G401 (cell line): ENCODE measurements at regions not wholly inside any gene's neighbourhood (a gene's known extent, or its start where the extent isn't known, plus 50 kb on each side); places are given as distances from the start of the nearest gene placed in this dataset.

ENCODE experiments used
- DNase-seq: peaks from one replicate; pipeline ENCODE4 v3.0.0-alpha.2; 2015; ENCODE audit warnings: low spot score
- in situ Hi-C: cut with HindIII; loops from 2 replicates; pipeline ENCODE4 v1.10.0; 2016; ENCODE audit warnings: low sequenced_read_pairs, mixed read lengths

DNA sequence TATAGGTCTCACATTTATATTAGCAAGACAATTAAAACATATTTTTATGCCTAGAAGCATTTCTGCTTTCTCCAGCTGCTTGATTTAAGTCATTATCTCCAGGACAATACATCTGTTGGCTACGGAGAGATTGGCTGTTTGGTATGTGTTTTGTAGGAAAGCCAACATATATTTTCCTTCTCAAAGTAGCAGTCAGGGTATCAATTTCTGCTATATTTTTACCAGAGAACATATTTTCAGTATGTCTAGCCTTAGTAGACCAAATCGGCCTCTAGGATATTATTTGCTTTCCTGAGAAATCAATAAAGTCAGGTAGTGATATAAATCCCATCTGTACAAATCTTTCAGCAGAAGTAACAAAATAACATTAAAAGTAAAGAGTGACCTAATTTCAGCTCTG, 150.0 kb upstream of the COL3A1 start:
- DNase-seq = no peak
- in situ Hi-C loops = no loop called here

DNA sequence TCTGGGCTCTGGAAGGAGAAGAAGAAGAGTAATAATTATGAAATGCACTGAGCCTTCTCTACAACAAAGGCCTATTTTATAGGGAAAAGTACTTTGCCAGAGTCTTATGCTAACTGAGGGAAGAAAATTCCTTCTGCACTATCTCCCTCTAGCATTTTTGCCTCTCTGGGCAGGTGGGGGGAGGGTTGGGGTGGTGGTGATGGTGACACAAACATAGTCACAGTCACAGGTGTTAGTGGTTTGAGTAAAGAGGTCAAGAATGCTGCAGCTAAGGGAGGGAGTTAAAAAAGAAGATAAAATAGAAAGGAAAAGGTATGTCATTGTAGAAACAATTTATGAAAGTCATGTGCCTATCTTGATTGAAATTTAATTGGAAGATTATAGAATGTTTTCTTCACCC, 140.8 kb upstream of the COL3A1 start:
- no peak for DNase-seq
- in situ Hi-C loops = no loop called here

DNA sequence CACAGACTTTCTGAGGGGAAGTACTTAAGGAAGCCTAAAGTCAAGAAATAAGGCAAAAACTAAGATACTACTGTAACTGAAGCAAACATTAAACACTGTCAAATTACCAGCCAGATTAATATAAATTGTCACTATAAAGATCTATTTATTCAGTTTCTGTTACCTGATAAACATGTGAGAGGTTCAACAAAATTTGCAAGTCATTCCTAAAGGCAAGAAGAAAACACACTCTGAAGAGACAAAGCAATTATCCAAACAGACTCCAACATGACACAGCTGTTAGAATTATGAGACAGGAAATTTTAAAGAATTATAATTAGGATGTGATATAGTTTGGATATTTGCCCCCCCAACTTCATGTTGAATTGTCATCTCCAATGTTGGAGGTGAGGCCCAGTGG, 140.4 kb upstream of the COL3A1 start:
- DNase-seq = no peak
- in situ Hi-C loops = no loop called here

DNA sequence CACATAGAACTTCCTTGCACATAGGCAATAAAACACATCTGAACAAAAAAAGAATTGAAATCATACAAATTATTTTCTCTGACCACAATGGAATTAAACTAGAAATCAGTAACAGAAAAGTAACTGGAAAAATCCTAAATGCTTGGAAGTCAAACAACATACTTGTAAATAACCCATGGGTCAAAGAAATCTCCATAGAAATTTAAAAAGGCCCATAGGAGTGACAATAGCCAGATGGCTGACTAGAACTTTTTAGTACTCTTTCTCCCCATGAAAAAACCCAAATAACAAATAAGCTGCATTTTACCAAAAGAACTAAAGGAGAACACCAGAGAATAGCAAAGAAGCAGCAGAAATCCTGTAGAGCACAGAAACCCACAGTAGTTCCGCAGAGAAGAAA, 139.2 kb upstream of the COL3A1 start:
- in situ Hi-C loops = no loop called here
- DNase-seq = no peak

DNA sequence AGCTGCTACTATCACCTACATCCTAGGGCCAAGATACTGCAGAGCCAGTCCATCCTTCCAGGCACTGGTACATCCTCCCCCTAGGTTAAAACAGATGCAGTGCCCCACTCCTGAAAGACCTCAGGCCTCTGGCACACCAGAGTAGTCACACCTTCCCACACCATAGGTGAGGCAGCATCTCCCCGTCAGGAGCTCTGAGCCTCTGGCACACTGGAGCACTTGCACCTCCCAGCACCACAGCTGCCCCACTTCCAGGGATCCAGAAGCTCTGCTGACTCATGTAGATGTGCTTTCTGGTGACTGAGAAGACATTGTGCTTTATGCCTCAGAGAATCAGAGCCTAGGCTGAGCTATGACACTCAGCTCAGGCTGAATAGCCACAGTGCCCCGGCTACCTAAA, 138.4 kb upstream of the COL3A1 start:
- no peak for DNase-seq
- in situ Hi-C loops = no loop called here

DNA sequence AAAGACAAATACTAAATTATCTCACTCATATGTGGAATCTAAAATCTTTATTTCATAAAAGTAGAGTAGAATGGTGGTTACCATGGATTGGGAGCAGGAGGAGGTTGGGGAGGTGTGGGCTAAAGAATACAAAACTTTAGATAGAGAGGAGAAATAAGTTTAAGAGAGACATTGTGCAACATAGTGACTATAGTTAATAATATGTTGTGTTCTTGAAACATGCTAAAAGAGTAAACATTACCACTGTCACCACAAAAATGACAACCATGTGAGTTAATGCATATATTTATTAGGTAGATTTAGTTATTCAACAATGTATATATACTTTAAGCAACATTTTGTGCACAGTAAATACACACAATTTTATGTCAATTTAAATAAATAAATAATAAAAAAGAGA, 128.5 kb upstream of the COL3A1 start:
- DNase-seq = no peak
- in situ Hi-C loops = no loop called here

DNA sequence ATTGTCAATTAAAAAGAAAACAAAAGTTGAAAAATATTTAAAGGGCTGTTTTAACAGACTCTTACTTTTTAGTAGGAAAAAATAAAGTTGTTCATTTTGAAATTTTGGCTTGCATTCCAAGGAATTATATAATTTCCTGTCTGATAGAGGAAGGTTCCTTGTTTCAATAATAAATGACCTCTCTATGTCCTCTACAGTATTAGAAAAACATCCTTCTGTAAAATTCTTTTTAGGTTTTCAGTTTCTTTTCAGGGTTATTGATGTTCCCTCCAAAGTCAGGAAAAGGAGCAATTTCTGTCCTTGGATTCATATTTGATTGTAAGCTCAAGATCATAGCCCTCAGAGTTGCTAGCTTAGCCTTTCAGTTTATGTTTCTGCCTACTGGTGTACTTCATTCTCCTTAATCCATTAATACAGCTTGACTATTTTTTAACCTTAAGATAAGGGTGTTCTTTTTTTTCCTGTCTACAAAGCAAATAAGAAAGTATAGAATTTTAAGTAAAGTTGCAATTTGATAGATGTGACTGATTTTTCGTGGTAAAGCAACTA, 125.2 kb upstream of the COL3A1 start:
- in situ Hi-C loops = no loop called here

DNA sequence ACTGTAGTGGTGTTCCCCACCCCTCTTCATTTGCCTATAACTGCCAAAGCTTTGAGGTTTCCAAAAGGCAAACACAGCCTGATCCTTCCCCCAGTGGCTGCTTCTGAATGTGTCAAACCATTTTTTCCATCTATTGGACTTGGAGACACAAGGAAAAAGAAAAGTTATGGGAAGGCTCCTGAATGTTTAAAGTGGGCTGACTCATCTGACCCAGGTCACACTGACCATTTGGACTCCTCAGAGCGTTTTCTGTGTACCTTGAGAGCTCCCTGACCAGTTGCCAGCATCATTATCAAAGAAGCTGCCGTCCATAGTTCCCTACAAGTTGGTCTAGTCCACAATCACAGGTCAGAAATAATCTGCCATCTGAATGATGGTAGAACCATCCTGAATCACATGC, 123.4 kb upstream of the COL3A1 start:
- DNase-seq = no peak
- in situ Hi-C loops = no loop called here

More for the DNA sequence above, 125.2 kb upstream of the COL3A1 start:
- DNase-seq = no peak

DNA sequence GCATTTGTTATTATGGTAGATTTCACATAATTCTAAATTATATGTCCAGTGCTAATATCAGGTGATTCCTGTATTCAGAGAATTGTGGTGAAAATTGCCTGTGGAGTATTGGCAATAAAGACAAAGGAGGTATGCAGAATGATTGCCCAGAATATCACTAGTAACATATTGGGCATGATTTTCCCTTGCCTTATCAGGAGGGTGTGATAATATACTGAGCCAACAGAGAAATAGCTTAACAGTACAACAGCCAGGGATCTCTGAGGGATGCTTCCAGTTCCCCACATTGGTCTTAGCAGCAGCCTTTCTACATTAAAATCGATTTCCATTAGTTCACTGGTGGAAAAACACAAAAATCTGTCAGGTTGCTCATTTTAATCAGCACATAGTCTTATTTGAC, 122.9 kb upstream of the COL3A1 start:
- DNase-seq = no peak
- in situ Hi-C loops = no loop called here

DNA sequence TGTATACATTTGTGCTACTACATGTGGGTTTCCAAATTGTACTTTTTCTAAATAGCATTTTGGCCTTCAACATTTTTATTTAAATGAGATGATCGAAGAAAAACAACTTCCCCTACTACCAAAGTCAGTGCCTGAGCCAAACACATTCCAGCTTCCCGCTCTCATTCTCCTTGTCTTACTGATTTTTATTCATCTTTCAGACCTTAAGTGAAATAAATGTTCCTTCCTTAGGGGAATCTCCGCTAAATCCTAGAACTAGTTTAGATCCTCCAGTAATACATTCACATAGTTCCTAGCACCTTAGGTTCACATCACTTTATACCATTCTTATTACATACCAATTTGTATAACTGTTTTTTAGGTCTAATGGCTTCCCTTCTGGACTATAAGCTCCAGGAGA, 122.3 kb upstream of the COL3A1 start:
- in situ Hi-C loops = no loop called here
- no peak for DNase-seq

DNA sequence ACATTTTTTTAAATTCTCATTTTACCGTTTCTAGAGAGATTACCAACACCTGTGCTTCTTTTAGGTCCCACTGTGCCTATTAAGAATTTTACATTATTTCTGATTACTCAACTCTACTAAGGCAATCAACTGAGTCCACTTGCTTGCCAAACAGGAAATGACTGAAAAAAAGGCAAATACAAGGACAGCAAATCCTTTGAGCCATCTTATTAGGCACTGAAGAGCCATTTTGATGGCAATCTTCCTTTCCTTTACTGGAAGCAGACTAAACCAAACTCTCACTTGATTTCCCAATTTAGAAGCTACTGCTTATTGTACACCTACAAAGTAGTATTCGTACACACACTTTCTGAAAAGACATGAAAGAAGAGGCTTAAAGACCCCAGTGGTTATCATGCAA, 121.4 kb upstream of the COL3A1 start:
- in situ Hi-C loops = no loop called here
- DNase-seq = no peak

DNA sequence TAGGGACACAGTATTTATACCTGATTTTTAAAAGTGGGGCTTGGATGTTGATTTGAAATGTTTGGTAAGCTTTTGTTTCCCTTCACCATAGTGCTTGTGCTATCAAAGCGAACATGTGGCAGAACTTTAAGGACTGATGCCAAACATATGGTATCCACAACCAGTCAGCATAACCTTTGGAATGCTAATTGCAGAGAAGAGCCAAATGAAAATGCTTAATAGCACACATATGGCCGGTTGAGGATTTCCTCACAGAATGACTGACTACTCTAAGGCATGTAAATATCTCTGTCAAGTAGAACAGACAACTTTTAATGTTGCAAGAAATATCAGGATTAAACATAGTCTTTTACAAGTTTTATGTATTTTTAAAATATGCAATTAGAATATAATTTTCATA, 120.9 kb upstream of the COL3A1 start:
- in situ Hi-C loops = no loop called here
- peak; percentile 2 for DNase-seq

DNA sequence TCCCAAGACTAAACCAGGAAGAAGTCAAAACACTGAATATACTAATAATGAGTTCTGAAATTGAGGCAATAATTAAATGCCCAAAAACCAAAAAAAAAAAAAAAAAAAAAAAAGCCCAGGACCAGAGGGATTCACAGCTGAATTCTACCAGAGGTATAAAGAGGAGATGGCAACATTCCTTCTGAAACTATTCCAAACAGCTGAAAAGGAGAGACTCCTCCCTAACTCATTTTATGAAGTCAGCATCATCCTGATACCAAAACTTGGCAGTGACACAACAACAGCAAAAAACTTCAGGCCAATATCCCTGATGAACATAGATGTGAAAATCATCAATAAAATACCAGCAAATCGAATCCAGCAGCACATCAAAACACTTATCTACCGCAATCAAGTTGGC, 108.5 kb upstream of the COL3A1 start:
- no peak for DNase-seq
- in situ Hi-C loops = no loop called here

DNA sequence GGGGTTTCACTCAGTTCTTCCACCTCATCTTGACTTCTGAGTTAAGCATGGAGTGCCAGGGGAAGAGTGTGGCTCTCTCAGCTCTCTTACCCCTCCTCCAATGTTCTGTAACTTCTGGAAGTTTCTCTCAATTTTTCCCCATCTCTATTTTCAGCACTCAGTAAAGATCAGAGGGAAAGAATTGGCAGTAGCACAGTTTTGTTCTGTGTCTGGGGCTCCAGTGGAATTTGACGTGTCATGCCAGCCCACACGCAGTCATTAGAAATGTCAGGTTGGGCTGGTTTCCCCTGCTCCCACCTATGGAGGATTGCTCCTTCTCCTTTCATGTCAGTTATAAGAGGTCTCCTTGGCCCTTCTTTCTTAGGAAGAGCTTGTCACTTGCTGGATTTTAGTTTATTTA, 104.6 kb upstream of the COL3A1 start:
- in situ Hi-C loops = no loop called here

DNA sequence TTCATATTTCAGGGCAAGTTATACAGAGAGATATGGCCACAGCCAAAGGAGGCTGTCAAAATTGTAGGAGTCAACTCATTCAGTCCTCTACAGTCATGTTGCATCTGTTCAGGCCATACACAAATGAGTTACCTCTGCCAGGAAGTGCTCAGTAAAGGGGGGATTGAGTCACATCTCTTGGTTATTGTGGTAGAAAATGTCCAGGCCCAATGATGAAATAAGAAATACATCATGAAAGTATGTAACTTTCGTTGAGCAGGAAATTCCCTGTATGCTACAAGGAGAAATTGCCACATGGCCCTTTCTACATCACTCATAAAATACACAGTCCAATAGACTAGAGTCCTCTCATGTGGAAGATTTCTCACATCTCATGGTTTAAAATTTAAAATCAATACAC, 103.9 kb upstream of the COL3A1 start:
- no peak for DNase-seq

More for the DNA sequence above, 104.6 kb upstream of the COL3A1 start:
- no peak for DNase-seq

DNA sequence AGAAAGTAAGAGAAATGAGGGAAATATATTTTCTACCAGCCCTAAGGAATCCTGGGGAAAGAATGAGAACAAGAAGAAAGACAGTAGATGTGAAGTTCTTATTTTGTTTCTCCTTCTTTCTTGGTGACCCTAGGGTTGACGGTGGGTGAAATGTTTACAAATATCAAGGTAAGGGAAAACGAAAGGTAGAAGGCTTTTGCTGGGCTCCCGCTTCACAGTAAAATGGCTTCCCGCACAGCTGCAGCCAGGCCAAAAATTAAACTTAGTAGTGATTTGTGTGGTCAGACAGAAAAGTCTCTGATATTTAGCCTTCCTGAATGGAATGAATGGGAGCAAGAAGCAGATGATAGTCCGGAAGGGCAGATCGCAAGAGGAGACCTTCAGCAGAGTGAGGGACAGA, 99.1 kb upstream of the COL3A1 start:
- in situ Hi-C loops = no loop called here
- no peak for DNase-seq

More for the DNA sequence above, 103.9 kb upstream of the COL3A1 start:
- in situ Hi-C loops = no loop called here

DNA sequence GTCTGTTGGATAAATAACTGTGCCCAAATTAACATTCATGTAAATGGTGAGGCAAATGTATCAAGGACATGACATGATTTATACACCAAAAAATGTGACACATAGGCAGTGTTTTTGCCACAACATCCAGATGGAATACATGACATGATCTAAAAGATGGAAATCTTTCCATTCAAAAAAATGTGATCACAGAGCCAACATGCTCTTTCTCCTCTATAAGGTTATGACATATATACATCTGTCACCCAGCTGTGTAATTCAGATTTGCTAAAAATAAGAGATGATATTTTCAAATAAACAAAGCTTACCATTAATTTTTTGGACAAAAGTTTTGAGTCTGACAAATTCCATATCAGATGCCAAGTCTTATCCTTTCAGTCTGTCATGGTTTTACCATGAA, 95.5 kb upstream of the COL3A1 start:
- in situ Hi-C loops = no loop called here
- DNase-seq = no peak

DNA sequence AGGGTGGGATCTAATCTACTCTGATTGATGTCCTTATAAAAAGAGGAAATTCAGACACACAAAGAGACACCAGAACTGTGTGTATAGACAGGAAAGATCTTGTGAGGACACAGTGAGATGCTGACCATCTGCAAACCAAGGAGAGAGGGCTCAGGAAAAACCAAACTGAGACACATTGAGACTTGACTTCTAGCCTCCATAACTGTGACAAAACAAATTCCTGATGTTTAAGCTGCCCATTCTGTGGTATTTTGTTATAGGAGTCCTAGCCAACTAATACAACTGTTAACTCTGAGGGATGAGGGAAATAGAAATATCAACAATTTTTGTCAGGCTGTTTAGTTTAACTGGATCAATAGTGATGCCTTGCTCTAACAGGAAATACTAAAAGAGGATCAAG, 93.4 kb upstream of the COL3A1 start:
- DNase-seq = no peak
- in situ Hi-C loops = no loop called here

DNA sequence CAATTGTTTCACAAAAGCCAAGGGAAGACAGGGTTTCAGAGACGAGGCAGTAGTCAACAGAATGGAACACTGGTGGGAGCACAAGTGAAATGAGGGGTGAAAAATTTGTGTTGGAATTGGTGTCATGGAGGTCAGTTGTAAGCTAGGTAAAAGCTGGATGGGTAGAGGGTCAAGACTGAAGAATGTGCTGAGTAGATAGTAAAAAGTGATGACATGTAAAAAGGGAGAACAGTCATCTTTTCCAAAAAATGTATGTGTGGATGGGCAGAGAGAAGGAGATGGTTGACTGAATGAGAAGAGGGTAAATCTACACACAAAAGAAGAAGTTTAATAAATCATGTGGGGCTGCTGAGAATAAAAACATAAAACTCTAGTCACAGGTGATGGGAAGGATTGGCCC, 92.7 kb upstream of the COL3A1 start:
- DNase-seq = no peak
- in situ Hi-C loops = no loop called here

DNA sequence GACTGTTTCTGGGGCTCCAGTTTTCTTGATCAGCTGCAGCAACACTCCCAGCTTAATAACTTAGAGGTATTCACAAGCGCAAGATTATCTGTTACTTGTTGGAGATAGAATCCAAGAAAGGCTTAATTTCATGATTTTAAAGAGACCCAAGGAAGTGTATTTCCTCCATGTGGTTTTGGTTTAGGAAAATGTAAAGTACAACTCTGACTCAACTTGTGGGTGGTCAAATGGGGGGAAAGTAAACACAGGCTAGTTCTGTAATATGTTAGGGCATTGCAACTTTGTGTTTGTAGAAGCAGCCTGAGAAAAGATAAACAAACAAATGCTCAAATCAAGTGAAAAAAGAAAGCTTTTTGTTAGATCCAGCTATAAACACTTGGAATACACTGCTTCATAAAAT, 90.1 kb upstream of the COL3A1 start:
- in situ Hi-C loops = no loop called here
- no peak for DNase-seq

DNA sequence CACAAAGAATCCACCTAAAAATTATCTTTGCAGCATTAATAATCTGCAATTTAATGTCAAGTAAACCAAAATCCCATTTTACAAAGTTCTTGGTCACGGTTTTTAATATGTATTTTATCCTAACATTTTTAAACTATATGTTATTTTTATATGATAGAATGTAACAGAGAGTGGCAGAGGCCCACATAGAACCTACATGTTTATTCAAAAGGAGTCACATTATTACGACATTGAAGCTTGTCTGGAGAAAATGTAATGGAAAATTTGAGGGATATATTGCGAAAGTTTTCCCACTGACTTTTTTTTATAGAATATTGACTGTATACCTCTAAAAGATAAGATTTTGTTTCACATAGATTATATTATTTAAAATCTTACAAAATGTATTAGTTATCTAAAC, 89.7 kb upstream of the COL3A1 start:
- no peak for DNase-seq
- in situ Hi-C loops = no loop called here

DNA sequence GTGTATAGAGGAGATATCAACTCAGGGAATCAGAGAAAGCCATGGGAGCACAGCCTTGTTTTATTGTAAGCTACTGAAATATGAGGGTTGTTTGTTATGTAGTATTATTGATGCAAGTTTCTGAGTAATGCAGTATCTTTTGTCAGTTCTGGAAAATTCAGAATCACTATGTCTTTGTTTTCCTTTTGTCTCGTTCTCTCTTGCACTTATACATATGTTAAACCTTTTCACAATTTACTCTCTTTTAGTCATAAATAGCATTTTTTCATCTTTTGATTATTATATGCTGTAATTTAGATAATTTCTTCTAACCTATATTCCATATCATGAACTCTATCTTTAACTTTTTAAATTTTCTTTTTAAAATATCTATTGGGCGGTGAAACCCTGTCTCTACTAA, 85.0 kb upstream of the COL3A1 start:
- in situ Hi-C loops = no loop called here
- no peak for DNase-seq
